ENCODE measurements at regions not wholly inside any gene's neighbourhood (a gene's known extent, or its start where the extent isn't known, plus 50 kb on each side); places are given as distances from the start of the nearest gene placed in this dataset.

GRCh38 chr7:42400961-42401360 lies 164.0 kb upstream of the GLI3 start:
- DNase-seq (ENCODE audit: low read depth in 3 of 3, low spot score in 2 of 3) = no peak

GRCh38 chr7:42400211-42400772 lies 163.3 kb upstream of the GLI3 start:
- DNase-seq (ENCODE audit: low read depth in 3 of 3, low spot score in 2 of 3) = no peak

GRCh38 chr7:42395607-42396006 lies 158.6 kb upstream of the GLI3 start:
- DNase-seq (ENCODE audit: low read depth in 3 of 3, low spot score in 2 of 3) = no peak

- no peak for DNase-seq (ENCODE audit: low read depth in 3 of 3, low spot score in 2 of 3)
Measured at GRCh38 chr7:42392826-42393225, 155.8 kb upstream of the GLI3 start.

- no peak for DNase-seq (ENCODE audit: low read depth in 3 of 3, low spot score in 2 of 3)
Measured at GRCh38 chr7:42389697-42390096, 152.7 kb upstream of the GLI3 start.

- no peak for DNase-seq (ENCODE audit: low read depth in 3 of 3, low spot score in 2 of 3)
Measured at GRCh38 chr7:42385912-42386311, 148.9 kb upstream of the GLI3 start.

- DNase-seq (ENCODE audit: low read depth in 3 of 3, low spot score in 2 of 3) = no peak
Measured at GRCh38 chr7:42381161-42381560, 144.2 kb upstream of the GLI3 start.

GRCh38 chr7:42380401-42380800 lies 143.4 kb upstream of the GLI3 start:
- DNase-seq (ENCODE audit: low read depth in 3 of 3, low spot score in 2 of 3) = no peak

GRCh38 chr7:42378149-42378548 lies 141.1 kb upstream of the GLI3 start:
- no peak for DNase-seq (ENCODE audit: low read depth in 3 of 3, low spot score in 2 of 3)

- DNase-seq (ENCODE audit: low read depth in 3 of 3, low spot score in 2 of 3) = no peak
Measured at GRCh38 chr7:42373285-42373684, 136.3 kb upstream of the GLI3 start.

GRCh38 chr7:42372479-42372878 lies 135.5 kb upstream of the GLI3 start:
- DNase-seq (ENCODE audit: low read depth in 3 of 3, low spot score in 2 of 3) = no peak

GRCh38 chr7:42359946-42360345 lies 122.9 kb upstream of the GLI3 start:
- DNase-seq (ENCODE audit: low read depth in 3 of 3, low spot score in 2 of 3) = no peak

GRCh38 chr7:42351316-42351935 lies 114.4 kb upstream of the GLI3 start:
- no peak for DNase-seq (ENCODE audit: low read depth in 3 of 3, low spot score in 2 of 3)

GRCh38 chr7:42350801-42351200 lies 113.8 kb upstream of the GLI3 start:
- no peak for DNase-seq (ENCODE audit: low read depth in 3 of 3, low spot score in 2 of 3)

- DNase-seq (ENCODE audit: low read depth in 3 of 3, low spot score in 2 of 3) = no peak
Measured at GRCh38 chr7:42348631-42349030, 111.6 kb upstream of the GLI3 start.

GRCh38 chr7:42348071-42348470 lies 111.1 kb upstream of the GLI3 start:
- DNase-seq (ENCODE audit: low read depth in 3 of 3, low spot score in 2 of 3) = no peak

- no peak for DNase-seq (ENCODE audit: low read depth in 3 of 3, low spot score in 2 of 3)
Measured at GRCh38 chr7:42347616-42348015, 110.6 kb upstream of the GLI3 start.

- DNase-seq (ENCODE audit: low read depth in 3 of 3, low spot score in 2 of 3) = no peak
Measured at GRCh38 chr7:42345478-42346299, 108.7 kb upstream of the GLI3 start.

- DNase-seq (ENCODE audit: low read depth in 3 of 3, low spot score in 2 of 3) = no peak
Measured at GRCh38 chr7:42344198-42344755, 107.3 kb upstream of the GLI3 start.

GRCh38 chr7:42342381-42342780 lies 105.4 kb upstream of the GLI3 start:
- DNase-seq (ENCODE audit: low read depth in 3 of 3, low spot score in 2 of 3) = no peak

- DNase-seq (ENCODE audit: low read depth in 3 of 3, low spot score in 2 of 3) = no peak
Measured at GRCh38 chr7:42340436-42340835, 103.4 kb upstream of the GLI3 start.

Data from right renal cortex interstitium (tissue), 3 donors.